ENCODE measurements at regions not wholly inside any gene's neighbourhood (a gene's known extent, or its start where the extent isn't known, plus 50 kb on each side); places are given as distances from the start of the nearest gene placed in this dataset.

- H3K18ac ChIP-seq (ENCODE audit: low read depth, low read length) = no peak overlapping the region
- no peak overlapping the region; a peak in 1 of 4 replicates for H4K8ac ChIP-seq (ENCODE audit: low read depth in 2 of 2, low read length in 2 of 2)
- no peak overlapping the region for H3K4me2 ChIP-seq (ENCODE audit: low read depth, low read length)
- no peak overlapping the region for H2BK5ac ChIP-seq (ENCODE audit: low read depth, low read length, poor library complexity, severe bottlenecking)
- H3K9me3 ChIP-seq (ENCODE audit: control insufficient read depth, insufficient read depth, low read length) = peaks cover 4% of the 10 kb centered on the region; the same call in 1 of the 2 replicates
- peak overlapping the region; percentile 70; the same call in 1 of the 2 replicates for H2AK5ac ChIP-seq (ENCODE audit: low read depth, low read length)
- TF ChIP-seq BHLHE40 (IDR thresholded peaks at IDR 0.05; ENCODE audit: low read depth, low read length) (no peak), NFE2L2 (IDR thresholded peaks at IDR 0.05; ENCODE audit: low read depth, low read length) (no peak), CHD1 (IDR thresholded peaks at IDR 0.05; ENCODE audit: low read depth, low read length) (no peak), CEBPB (IDR thresholded peaks at IDR 0.05; ENCODE audit: low read depth, low read length) (no peak), MXI1 (IDR thresholded peaks at IDR 0.05; ENCODE audit: borderline replicate concordance, low read depth, low read length) (no peak), SMC3 (IDR thresholded peaks at IDR 0.05; ENCODE audit: low read depth, low read length) (no peak), ELK1 (IDR thresholded peaks at IDR 0.05; ENCODE audit: borderline replicate concordance, low read depth, low read length) (no peak), CTCF (conservative IDR thresholded peaks at IDR 0.05; ENCODE audit: low read depth, low read length) (no peak), RCOR1 (IDR thresholded peaks at IDR 0.05; ENCODE audit: insufficient replicate concordance, low read length) (no peak), USF2 (IDR thresholded peaks at IDR 0.05; ENCODE audit: low read depth, low read length) (no peak), FOS (IDR thresholded peaks at IDR 0.05; ENCODE audit: low read depth, low read length) (no peak), RFX5 (IDR thresholded peaks at IDR 0.05; ENCODE audit: low read depth, low read length) (no peak), RAD21 (IDR thresholded peaks at IDR 0.05; ENCODE audit: low read length) (no peak), POLR2A (IDR thresholded peaks at IDR 0.05; ENCODE audit: low read depth, low read length) (no peak), MAFK (IDR thresholded peaks at IDR 0.05; ENCODE audit: low read depth, low read length) (no peak), MAZ (IDR thresholded peaks at IDR 0.05; ENCODE audit: borderline replicate concordance, low read depth, low read length) (no peak)
- no peak overlapping the region for H2BK15ac ChIP-seq (ENCODE audit: low read depth, low read length)
- H2AFZ ChIP-seq (replicated peaks; ENCODE audit: low read length, poor library complexity) = no peak overlapping the region
- H3K36me3 ChIP-seq (ENCODE audit: control insufficient read depth, insufficient read depth, low read length) = no peaks in the 10 kb centered on the region
- H4K5ac ChIP-seq (ENCODE audit: low read depth, low read length) = peak overlapping the region; percentile 44; the same call in 1 of the 2 replicates
- no peak overlapping the region for H2BK20ac ChIP-seq (ENCODE audit: low read depth, low read length)
- no peak overlapping the region for H3K9ac ChIP-seq (ENCODE audit: low read depth, low read length)
- no TSS peak for BruUV-seq (replicated peaks)
- H3K79me1 ChIP-seq (ENCODE audit: low read depth in 1 of 2, low read length in 2 of 2) = no peaks in the 10 kb centered on the region
- peak overlapping the region; percentile 39; the same call in 1 of the 2 replicates for H4K91ac ChIP-seq (ENCODE audit: insufficient read depth, low read depth, low read length)
- no CpG with 5 or more reads among the region's 1 CpG for WGBS, 2 experiments (ENCODE audit: extremely low coverage in 2 of 2, insufficient read length in 1 of 2)
- no peak overlapping the region for H3K4me3 ChIP-seq (ENCODE audit: insufficient read depth, low read depth, low read length)
- POLR2A ChIA-PET (ENCODE audit: unreplicated experiment) = no interaction called here
- H3K9me1 ChIP-seq (ENCODE audit: insufficient read depth, low read length) = peaks cover 3% of the 10 kb centered on the region; the same call in 1 of the 2 replicates
- intact Hi-C loops (cut with micrococcal nuclease) (no loop called here), dilution Hi-C loops (cut with HindIII; ENCODE audit: low sequenced_read_pairs, unreplicated experiment) (no loop called here), in situ Hi-C loops (cut with MboI; ENCODE audit: low sequenced_read_pairs) (no loop called here)
- peak overlapping the region; percentile 60; the same call in 1 of the 2 replicates for H3K4ac ChIP-seq (ENCODE audit: low read depth, low read length)
- no peak overlapping the region for H3K23ac ChIP-seq (ENCODE audit: low read depth, low read length)
- H3K27ac ChIP-seq (ENCODE audit: insufficient read depth, low read length) = no peak overlapping the region
- no peak overlapping the region for H3K56ac ChIP-seq (ENCODE audit: extremely low read depth, insufficient read depth, low read length)
- no peak overlapping the region; the same call in 1 of the 2 replicates for H3K14ac ChIP-seq (replicated peaks; ENCODE audit: low read depth, low read length)
- no peaks in the 10 kb centered on the region for H3K27me3 ChIP-seq (ENCODE audit: control insufficient read depth, insufficient read depth, low read length)
- CTCF ChIA-PET = no interaction called here
- peak overlapping the region; percentile 14; the same call in 1 of the 2 replicates for H2BK120ac ChIP-seq (ENCODE audit: low read depth, low read length)
- ATAC-seq (ENCODE audit: low read depth) (no peak), DNase-seq (no peak)
- no peaks in the 10 kb centered on the region for H4K20me1 ChIP-seq (ENCODE audit: insufficient read depth, low read length)
- peaks cover 3% of the 10 kb centered on the region for H3K4me1 ChIP-seq (ENCODE audit: control insufficient read depth, insufficient read depth, low read length)
- no peak overlapping the region for H2AK9ac ChIP-seq (replicated peaks; ENCODE audit: low read depth, low read length, poor library complexity)
Measured at GRCh38 chr7:54824655-54825054, 65.6 kb upstream of the SEC61G start.

Measured in IMR-90 (cell line).